Natural killer cell (primary cell): ENCODE measurements at regions not wholly inside any gene's neighbourhood (a gene's known extent, or its start where the extent isn't known, plus 50 kb on each side); places are given as distances from the start of the nearest gene placed in this dataset.

ENCODE experiments used
- ATAC-seq, 3 donors: fragments of 150-1000 bp in 2 of 3; fragments of 200-7000 bp in 1 of 3; cut with Tn5 transposase; 1 replicate in 1 of 3; 2 replicates in 2 of 3; pipeline ENCODE4 v1.10.0; 2021; ENCODE audit warnings: mild to moderate bottlenecking in 2 of 3, moderate library complexity in 2 of 3
- DNase-seq, 2 donors: peaks; one replicate each; pipeline versions ENCODE4 v3.0.0 to v3.0.0-alpha.2; 2013 to 2021; ENCODE audit warnings: mixed read lengths in 1 of 2
- H3K27ac ChIP-seq: one replicate; pipeline ENCODE4 v1.5.1; 2013; ENCODE audit warnings: mild to moderate bottlenecking, low read length
- H3K27me3 ChIP-seq: one replicate; pipeline ENCODE4 v1.6.1; 2013; ENCODE audit warnings: low read length; ENCODE audit not compliant: control insufficient read depth, insufficient read depth
- H3K36me3 ChIP-seq: one replicate; pipeline ENCODE4 v1.6.1; 2013; ENCODE audit warnings: low read length; ENCODE audit not compliant: control insufficient read depth, insufficient read depth
- H3K4me1 ChIP-seq: one replicate; pipeline ENCODE4 v1.6.1; 2013; ENCODE audit warnings: low read length; ENCODE audit not compliant: control insufficient read depth, insufficient read depth
- H3K4me3 ChIP-seq: one replicate; pipeline ENCODE4 v1.5.1; 2013; ENCODE audit warnings: low read length
- H3K9me3 ChIP-seq: one replicate; pipeline ENCODE4 v1.6.1; 2013; ENCODE audit warnings: low read length; ENCODE audit not compliant: control insufficient read depth, insufficient read depth
- H3K27ac Mint-ChIP-seq, 2 donors: one replicate each; pipeline ENCODE4 v1.8.0; 2022; ENCODE audit warnings: mild to moderate bottlenecking in 2 of 2, mixed read lengths in 2 of 2, moderate library complexity in 1 of 2
- H3K27me3 Mint-ChIP-seq, 2 donors: one replicate each; pipeline ENCODE4 v1.8.0; 2022; ENCODE audit warnings: low read depth in 2 of 2, mixed read lengths in 2 of 2
- H3K36me3 Mint-ChIP-seq: one replicate; pipeline ENCODE4 v1.8.0; 2022; ENCODE audit warnings: mixed read lengths
- H3K4me1 Mint-ChIP-seq, 2 donors: one replicate each; pipeline ENCODE4 v1.8.0; 2022; ENCODE audit warnings: mixed read lengths in 2 of 2
- H3K4me3 Mint-ChIP-seq: one replicate; pipeline ENCODE4 v1.8.0; 2022; ENCODE audit warnings: mild to moderate bottlenecking, moderate library complexity, mixed read lengths
- H3K9me3 Mint-ChIP-seq, 2 donors: one replicate each; pipeline ENCODE4 v1.8.0; 2022; ENCODE audit warnings: mixed read lengths in 2 of 2
- WGBS: methylation state at CpG from one replicate; pipeline ENCODE4 v1.1.7; 2013; ENCODE audit warnings: missing lambda C conversion rate; ENCODE audit not compliant: insufficient coverage; 5-methylcytosine and 5-hydroxymethylcytosine counted together
- intact Hi-C: fragments of 100-400 bp; cut with micrococcal nuclease; formaldehyde crosslinking; loops from one replicate; pipeline ENCODE4 v1.14.2; 2022
- TF ChIP-seq, protein P1 (sequence below): fragments of 200-600 bp; IDR thresholded peaks from one replicate; pipeline ENCODE4 v1.8.0; 2022; ENCODE audit warnings: antibody characterized with exemption

- DNase-seq (no peak), ATAC-seq (no peak)
- Histone ChIP-seq H3K27me3 (no peaks in the 10 kb centered on the region), H3K9me3 (no peaks in the 10 kb centered on the region), H3K27ac (no peak overlapping the region), H3K4me3 (no peak overlapping the region), H3K4me1 (peaks cover 18% of the 10 kb centered on the region), H3K36me3 (no peaks in the 10 kb centered on the region)
- H3K27me3 Mint-ChIP-seq, result peaks cover 0 to 3% of the 10 kb centered on the region in 2 donors
- H3K36me3 Mint-ChIP-seq, result no peaks in the 10 kb centered on the region
- intact Hi-C loops, result no loop called here
- TF ChIP-seq, protein P1, sequence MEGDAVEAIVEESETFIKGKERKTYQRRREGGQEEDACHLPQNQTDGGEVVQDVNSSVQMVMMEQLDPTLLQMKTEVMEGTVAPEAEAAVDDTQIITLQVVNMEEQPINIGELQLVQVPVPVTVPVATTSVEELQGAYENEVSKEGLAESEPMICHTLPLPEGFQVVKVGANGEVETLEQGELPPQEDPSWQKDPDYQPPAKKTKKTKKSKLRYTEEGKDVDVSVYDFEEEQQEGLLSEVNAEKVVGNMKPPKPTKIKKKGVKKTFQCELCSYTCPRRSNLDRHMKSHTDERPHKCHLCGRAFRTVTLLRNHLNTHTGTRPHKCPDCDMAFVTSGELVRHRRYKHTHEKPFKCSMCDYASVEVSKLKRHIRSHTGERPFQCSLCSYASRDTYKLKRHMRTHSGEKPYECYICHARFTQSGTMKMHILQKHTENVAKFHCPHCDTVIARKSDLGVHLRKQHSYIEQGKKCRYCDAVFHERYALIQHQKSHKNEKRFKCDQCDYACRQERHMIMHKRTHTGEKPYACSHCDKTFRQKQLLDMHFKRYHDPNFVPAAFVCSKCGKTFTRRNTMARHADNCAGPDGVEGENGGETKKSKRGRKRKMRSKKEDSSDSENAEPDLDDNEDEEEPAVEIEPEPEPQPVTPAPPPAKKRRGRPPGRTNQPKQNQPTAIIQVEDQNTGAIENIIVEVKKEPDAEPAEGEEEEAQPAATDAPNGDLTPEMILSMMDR, result no peak
- no peak overlapping the region for H3K27ac Mint-ChIP-seq
- H3K4me3 Mint-ChIP-seq, result no peak overlapping the region
- peaks cover 28 to 33% of the 10 kb centered on the region in 2 donors for H3K4me1 Mint-ChIP-seq
- no peaks in the 10 kb centered on the region for H3K9me3 Mint-ChIP-seq
Measured at GRCh38 chr13:80450386-80450785, 109.5 kb upstream of the SPRY2 start.

DNA sequence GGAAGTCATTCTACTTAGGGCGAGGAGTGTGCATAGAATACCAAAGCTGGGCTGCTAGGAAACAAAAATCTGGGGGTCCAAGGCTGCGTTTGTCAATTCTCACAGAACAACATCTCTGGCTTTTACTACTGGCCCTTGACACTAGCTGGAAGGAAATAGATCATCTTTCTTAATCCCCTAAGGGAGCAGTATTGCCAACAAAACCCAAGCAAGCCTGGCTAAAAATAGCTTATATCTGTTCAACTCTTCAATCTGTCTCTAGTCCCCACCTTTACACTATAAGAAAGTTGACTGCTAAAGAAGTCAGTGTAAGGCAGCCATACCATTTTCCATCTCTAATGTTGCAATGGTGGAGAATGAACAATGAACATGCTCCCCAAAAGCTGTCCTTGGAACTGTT, 107.8 kb upstream of the SPRY2 start:
- Histone ChIP-seq H3K36me3 (no peaks in the 10 kb centered on the region), H3K27me3 (no peaks in the 10 kb centered on the region), H3K9me3 (no peaks in the 10 kb centered on the region), H3K4me1 (peaks cover 18% of the 10 kb centered on the region), H3K4me3 (no peak overlapping the region), H3K27ac (no peak overlapping the region)
- Mint-ChIP-seq H3K4me1 (peaks cover 29 to 37% of the 10 kb centered on the region in 2 donors), H3K4me3 (no peak overlapping the region), H3K9me3 (no peaks in the 10 kb centered on the region), H3K27ac (no peak overlapping the region), H3K36me3 (no peaks in the 10 kb centered on the region), H3K27me3 (peaks cover 0 to 5% of the 10 kb centered on the region in 2 donors)
- WGBS, result 90% methylated on average over 2 of the region's 2 CpGs
- DNase-seq (no peak), ATAC-seq (no peak)
- TF ChIP-seq, protein P1, result no peak
- intact Hi-C loops, result no loop called here

- DNase-seq, result no peak
- Mint-ChIP-seq H3K4me3 (no peak overlapping the region), H3K27me3 (peaks cover 3 to 4% of the 10 kb centered on the region in 2 donors), H3K36me3 (no peaks in the 10 kb centered on the region), H3K9me3 (no peaks in the 10 kb centered on the region), H3K4me1 (peaks cover 30 to 36% of the 10 kb centered on the region in 2 donors), H3K27ac (no peak overlapping the region)
- no peak overlapping the region for H3K4me3 ChIP-seq
- no peak overlapping the region for H3K27ac ChIP-seq
- peaks cover 18% of the 10 kb centered on the region for H3K4me1 ChIP-seq
- TF ChIP-seq, protein P1, result no peak
- intact Hi-C loops, result no loop called here
- ATAC-seq, result no peak
- no peaks in the 10 kb centered on the region for H3K36me3 ChIP-seq
- WGBS, result 88% methylated on average over 1 of the region's 2 CpGs
- no peaks in the 10 kb centered on the region for H3K9me3 ChIP-seq
- no peaks in the 10 kb centered on the region for H3K27me3 ChIP-seq
Measured at GRCh38 chr13:80447747-80448146, 106.8 kb upstream of the SPRY2 start.

GRCh38 chr13:80444240-80445015, 103.5 kb upstream of the SPRY2 start:
- Mint-ChIP-seq H3K9me3 (no peaks in the 10 kb centered on the region), H3K4me3 (no peak overlapping the region), H3K4me1 (peaks cover 18 to 19% of the 10 kb centered on the region in 2 donors), H3K36me3 (no peaks in the 10 kb centered on the region), H3K27ac (peak overlapping the region in 1 of 2 donors; percentile 11), H3K27me3 (peaks cover 6 to 8% of the 10 kb centered on the region in 2 donors)
- Histone ChIP-seq H3K4me1 (no peaks in the 10 kb centered on the region), H3K36me3 (no peaks in the 10 kb centered on the region), H3K9me3 (no peaks in the 10 kb centered on the region), H3K4me3 (no peak overlapping the region), H3K27ac (no peak overlapping the region), H3K27me3 (no peaks in the 10 kb centered on the region)
- intact Hi-C loops, result no loop called here
- 53% methylated on average over 3 of the region's 4 CpGs for WGBS
- ATAC-seq, result peak; percentile 67 to 82 (median 72)
- DNase-seq, result peak in 1 of 2 donors; percentile 3
- TF ChIP-seq, protein P1, result no peak
